ENCODE measurements at regions not wholly inside any gene's neighbourhood (a gene's known extent, or its start where the extent isn't known, plus 50 kb on each side); places are given as distances from the start of the nearest gene placed in this dataset.

DNA sequence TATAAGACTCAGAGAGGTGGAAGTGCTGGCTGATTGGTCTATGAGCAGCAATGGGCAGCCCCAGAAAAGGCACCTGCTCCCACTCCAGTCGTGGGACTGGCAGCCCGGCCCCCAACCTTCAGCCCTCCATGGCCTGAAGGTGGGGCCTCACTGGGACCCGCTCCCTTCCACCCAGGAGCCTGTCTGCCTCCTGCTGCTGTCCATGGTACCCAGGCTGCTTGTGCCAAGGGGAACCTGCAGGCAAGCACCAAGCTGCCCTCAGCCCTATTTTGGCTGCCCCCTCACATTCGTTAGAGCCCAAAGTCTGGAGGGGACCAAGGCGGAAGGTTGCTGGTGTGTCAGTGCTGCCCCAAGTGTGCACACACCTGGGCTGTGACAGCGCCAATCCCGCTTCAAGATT, 2304.9 kb downstream of the PCDH9 start:
- no peak for TF ChIP-seq POLR2A (IDR thresholded peaks at IDR 0.05; ENCODE audit: low read depth)
- TF ChIP-seq, protein P1, sequence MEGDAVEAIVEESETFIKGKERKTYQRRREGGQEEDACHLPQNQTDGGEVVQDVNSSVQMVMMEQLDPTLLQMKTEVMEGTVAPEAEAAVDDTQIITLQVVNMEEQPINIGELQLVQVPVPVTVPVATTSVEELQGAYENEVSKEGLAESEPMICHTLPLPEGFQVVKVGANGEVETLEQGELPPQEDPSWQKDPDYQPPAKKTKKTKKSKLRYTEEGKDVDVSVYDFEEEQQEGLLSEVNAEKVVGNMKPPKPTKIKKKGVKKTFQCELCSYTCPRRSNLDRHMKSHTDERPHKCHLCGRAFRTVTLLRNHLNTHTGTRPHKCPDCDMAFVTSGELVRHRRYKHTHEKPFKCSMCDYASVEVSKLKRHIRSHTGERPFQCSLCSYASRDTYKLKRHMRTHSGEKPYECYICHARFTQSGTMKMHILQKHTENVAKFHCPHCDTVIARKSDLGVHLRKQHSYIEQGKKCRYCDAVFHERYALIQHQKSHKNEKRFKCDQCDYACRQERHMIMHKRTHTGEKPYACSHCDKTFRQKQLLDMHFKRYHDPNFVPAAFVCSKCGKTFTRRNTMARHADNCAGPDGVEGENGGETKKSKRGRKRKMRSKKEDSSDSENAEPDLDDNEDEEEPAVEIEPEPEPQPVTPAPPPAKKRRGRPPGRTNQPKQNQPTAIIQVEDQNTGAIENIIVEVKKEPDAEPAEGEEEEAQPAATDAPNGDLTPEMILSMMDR (IDR thresholded peaks at IDR 0.05) = no peak

Data from esophagus muscularis mucosa (tissue), 3 donors.